Breast epithelium (tissue), 4 donors: ENCODE measurements at regions not wholly inside any gene's neighbourhood (a gene's known extent, or its start where the extent isn't known, plus 50 kb on each side); places are given as distances from the start of the nearest gene placed in this dataset.
"Not testable (repeated sequence)": the region's sequence is repeated elsewhere in the genome, so short reads cannot be mapped to it uniquely, and the experiment has no call there.

Experiments
- DNase-seq, 2 donors: peaks; one replicate each; pipeline ENCODE4 v3.0.0-alpha.2; 2019; ENCODE audit warnings: low spot score in 2 of 2
- H3K27ac ChIP-seq, 2 donors: fragments of 200-600 bp; sonication (generic) in 1 of 2; one replicate each; pipeline ENCODE4 v1.5.1; 2016 to 2019; ENCODE audit warnings: mild to moderate bottlenecking in 1 of 2
- H3K27me3 ChIP-seq, 2 donors: fragments of 200-600 bp; sonication (generic) in 1 of 2; one replicate each; pipeline versions ENCODE4 v1.5.1 to v1.6.0; 2017 to 2019; ENCODE audit warnings: control low read depth in 1 of 2, mild to moderate bottlenecking in 1 of 2
- H3K36me3 ChIP-seq: fragments of 200-600 bp; one replicate; pipeline ENCODE4 v1.5.1; 2019
- H3K4me1 ChIP-seq, 2 donors: fragments of 200-600 bp; sonication (generic); one replicate each; pipeline ENCODE4 v1.5.1; 2016 to 2019; ENCODE audit warnings: control low read depth in 1 of 2
- H3K4me3 ChIP-seq, 3 donors: fragments of 200-600 bp; sonication (generic); 1 replicate in 2 of 3; 2 replicates in 1 of 3; pipeline ENCODE4 v1.5.1; 2016 to 2019; ENCODE audit warnings: mild to moderate bottlenecking in 3 of 3, moderate library complexity in 2 of 3
- H3K9me3 ChIP-seq, 2 donors: fragments of 200-600 bp; sonication (generic) in 1 of 2; one replicate each; pipeline ENCODE4 v1.5.1; 2016 to 2019; ENCODE audit warnings: control low read depth in 1 of 2
- CTCF ChIP-seq, 3 donors: fragments of 450-650 bp; IDR thresholded peaks; one replicate each; pipeline ENCODE4 v1.5.1; 2016 to 2017; ENCODE audit warnings: antibody characterized with exemption in 3 of 3, mild to moderate bottlenecking in 3 of 3, moderate library complexity in 3 of 3
- POLR2A ChIP-seq: fragments of 450-650 bp; IDR thresholded peaks from one replicate; pipeline ENCODE4 v1.6.1; 2016; ENCODE audit warnings: antibody characterized with exemption, mild to moderate bottlenecking, moderate library complexity
- POLR2AphosphoS5 ChIP-seq, 3 donors: sonication (generic); formaldehyde crosslinking; IDR thresholded peaks; one replicate each; pipeline ENCODE4 v1.6.1; 2017; ENCODE audit warnings: antibody characterized with exemption in 3 of 3
- intact Hi-C: fragments of 100-400 bp; cut with DNase I; formaldehyde crosslinking; loops from one replicate; pipeline ENCODE4 v1.15.1; 2023; ENCODE audit warnings: low total_unique reads

- Histone ChIP-seq H3K36me3 (no peaks in the 10 kb centered on the region), H3K4me1 (no peaks in the 10 kb centered on the region), H3K4me3 (no peak overlapping the region), H3K27ac (no peak overlapping the region), H3K27me3 (peaks cover 0 to 5% of the 10 kb centered on the region in 2 donors), H3K9me3 (no peaks in the 10 kb centered on the region)
- intact Hi-C loops: loop anchor here (1.0 kb wide), 1 partner anchor 16 kb away; no protein-coding TSS in a partner anchor
- TF ChIP-seq CTCF (IDR thresholded peaks at IDR 0.05) (no peak), POLR2AphosphoS5 (IDR thresholded peaks at IDR 0.05) (no peak), POLR2A (no peak)
- DNase-seq: no peak
Measured at GRCh38 chr22:48718818-48719500, 1108.7 kb downstream of the BRD1 start.

GRCh38 chr22:48717883-48718817 lies 1109.5 kb downstream of the BRD1 start:
- Histone ChIP-seq H3K4me1 (no peaks in the 10 kb centered on the region), H3K27me3 (peaks cover 0 to 5% of the 10 kb centered on the region in 2 donors), H3K9me3 (no peaks in the 10 kb centered on the region), H3K36me3 (no peaks in the 10 kb centered on the region), H3K4me3 (no peak overlapping the region), H3K27ac (no peak overlapping the region)
- DNase-seq: no peak
- intact Hi-C loops: loop anchor here (1.0 kb wide), 1 partner anchor 17 kb away; no protein-coding TSS in a partner anchor
- TF ChIP-seq POLR2AphosphoS5 (IDR thresholded peaks at IDR 0.05) (no peak), POLR2A (no peak), CTCF (IDR thresholded peaks at IDR 0.05) (no peak)

GRCh38 chr22:48717076-48717810 lies 1110.4 kb downstream of the BRD1 start:
- Histone ChIP-seq H3K4me1 (no peaks in the 10 kb centered on the region), H3K4me3 (no peak overlapping the region), H3K27me3 (peaks cover 0 to 5% of the 10 kb centered on the region in 2 donors), H3K27ac (no peak overlapping the region), H3K9me3 (no peaks in the 10 kb centered on the region), H3K36me3 (no peaks in the 10 kb centered on the region)
- DNase-seq: no peak
- no peak for TF ChIP-seq POLR2A
- no peak for TF ChIP-seq CTCF (IDR thresholded peaks at IDR 0.05)
- TF ChIP-seq POLR2AphosphoS5 (IDR thresholded peaks at IDR 0.05): no peak
- intact Hi-C loops: no loop called here

GRCh38 chr22:48716154-48716553 lies 1111.5 kb downstream of the BRD1 start:
- H3K36me3 ChIP-seq, H3K27ac ChIP-seq, intact Hi-C loops, H3K4me3 ChIP-seq, H3K4me1 ChIP-seq, H3K27me3 ChIP-seq, H3K9me3 ChIP-seq, DNase-seq: not testable (repeated sequence)

GRCh38 chr22:48715511-48715910 lies 1112.2 kb downstream of the BRD1 start:
- Histone ChIP-seq H3K4me3 (no peak overlapping the region), H3K27me3 (peaks cover 0 to 5% of the 10 kb centered on the region in 2 donors), H3K9me3 (no peaks in the 10 kb centered on the region), H3K27ac (no peak overlapping the region), H3K4me1 (no peaks in the 10 kb centered on the region), H3K36me3 (no peaks in the 10 kb centered on the region)
- no peak for DNase-seq
- intact Hi-C loops: no loop called here
- TF ChIP-seq POLR2A (no peak), POLR2AphosphoS5 (IDR thresholded peaks at IDR 0.05) (no peak), CTCF (IDR thresholded peaks at IDR 0.05) (no peak)
